NCI-H460 (cell line): ENCODE measurements at regions not wholly inside any gene's neighbourhood (a gene's known extent, or its start where the extent isn't known, plus 50 kb on each side); places are given as distances from the start of the nearest gene placed in this dataset.
A peak's percentile ranks its signal among the peaks of the same experiment; 100 is the strongest.

Experiments
- DNase-seq: peaks from one replicate; pipeline ENCODE4 v3.0.0-alpha.2; 2016; ENCODE audit warnings: low read depth; ENCODE audit errors: extremely low read depth
- small RNA-seq, 2 experiments: library from RNA; depleted of rRNA; stranded (forward); fragments of <200 nt; gene quantifications; one replicate each; pipeline ENCODE3, GENCODE V24; 2014

DNA sequence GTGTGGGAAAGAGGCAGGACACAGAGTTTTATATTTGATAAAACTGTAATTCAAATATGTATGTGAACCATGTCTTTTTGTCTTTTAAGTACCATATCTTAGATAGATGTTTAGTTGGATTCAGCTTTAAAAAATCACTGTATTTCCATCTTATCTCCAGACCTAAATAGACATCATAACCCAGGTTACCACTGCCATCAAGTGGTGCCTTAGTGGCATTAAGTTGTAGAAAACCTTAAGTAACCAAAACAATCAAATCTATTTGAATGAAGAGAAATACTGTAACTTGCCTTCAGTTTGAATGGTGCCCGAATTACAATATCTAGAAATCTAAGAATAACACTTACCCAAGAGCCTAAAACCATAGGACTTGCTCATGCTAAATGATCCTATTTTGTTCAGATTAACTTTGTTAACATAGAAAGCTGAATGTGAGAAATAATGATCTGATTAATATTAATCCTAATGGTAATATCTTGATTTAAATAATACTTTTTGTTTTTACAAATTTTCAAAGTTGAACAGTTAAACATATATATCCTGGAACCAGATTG lies 92.5 kb upstream of the MAP2 start:
- DNase-seq = peak; percentile 55

DNA sequence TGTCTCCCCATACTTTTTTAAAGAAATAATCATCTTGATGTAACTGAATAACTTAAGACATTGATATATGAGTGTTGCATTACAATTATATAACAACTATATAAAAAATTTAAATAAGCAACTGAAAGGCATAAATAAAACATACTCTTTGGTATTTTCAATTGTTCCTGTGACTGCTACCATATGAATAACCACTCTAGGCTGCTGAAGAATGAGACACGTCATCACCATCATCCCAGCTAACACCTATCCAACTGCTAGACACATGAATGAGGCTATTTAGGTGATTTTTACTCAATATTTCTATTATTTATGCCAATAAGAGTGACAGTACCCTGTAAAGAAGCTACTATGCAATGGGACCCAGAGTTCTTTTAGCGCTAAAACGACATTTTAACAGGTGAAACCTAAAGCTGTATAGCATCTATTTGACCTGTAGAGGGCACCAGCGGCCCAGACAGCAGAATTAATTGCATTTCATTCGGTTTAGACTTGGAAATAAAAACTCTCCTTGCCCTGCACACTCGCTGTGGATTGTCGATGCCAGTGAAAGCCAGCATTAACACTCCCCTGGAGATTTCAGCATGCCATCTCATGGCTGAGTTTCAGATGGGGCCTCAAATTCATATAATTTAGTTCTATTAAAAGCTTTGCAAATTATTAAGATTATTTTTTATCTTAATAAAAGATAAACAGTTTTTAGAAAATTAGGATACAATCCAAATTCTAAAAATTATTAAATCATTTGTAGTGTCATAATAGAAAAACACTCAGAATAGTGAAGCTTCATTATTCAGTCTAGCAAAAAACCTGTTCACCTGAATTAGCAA lies 89.4 kb upstream of the MAP2 start:
- DNase-seq = peak; percentile 72

DNA sequence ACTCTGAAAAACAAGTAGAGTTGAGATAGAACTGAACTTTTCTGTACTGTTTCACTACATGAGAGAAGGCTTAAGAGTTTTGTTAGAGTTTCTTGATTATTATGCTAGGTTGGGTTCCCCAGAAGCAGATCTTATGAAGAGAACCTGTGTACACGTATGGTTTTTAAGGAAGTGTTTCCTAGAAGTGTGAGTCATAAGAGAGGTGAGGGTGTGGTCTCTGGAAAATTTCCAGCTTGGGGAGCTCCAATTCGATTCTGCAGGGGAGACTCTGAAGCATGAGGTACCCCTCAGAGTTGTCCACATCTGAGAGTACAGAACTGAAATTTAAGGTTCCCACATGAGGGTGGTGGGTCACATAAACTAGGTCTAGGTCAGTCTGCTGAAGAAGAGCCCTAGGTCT lies 83.3 kb upstream of the MAP2 start:
- no peak for DNase-seq

DNA sequence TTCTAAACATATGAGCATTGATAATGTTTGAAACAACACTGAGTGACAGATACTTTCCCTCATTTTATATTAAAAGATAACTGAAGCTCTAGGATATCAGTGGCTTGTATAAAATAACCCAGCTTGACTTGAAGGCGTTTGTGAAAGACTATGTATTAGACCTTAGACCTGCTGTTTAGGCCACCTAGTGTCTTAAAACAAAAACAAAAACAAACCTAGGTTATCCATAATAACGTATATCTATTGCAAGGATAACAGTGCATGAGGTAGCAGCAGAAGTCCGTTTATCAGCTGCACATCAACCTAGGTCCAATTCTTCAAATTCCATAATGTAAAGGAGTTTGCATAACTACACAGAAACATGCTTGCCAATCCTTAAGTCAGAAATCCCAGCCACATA lies 79.5 kb upstream of the MAP2 start:
- no peak for DNase-seq

DNA sequence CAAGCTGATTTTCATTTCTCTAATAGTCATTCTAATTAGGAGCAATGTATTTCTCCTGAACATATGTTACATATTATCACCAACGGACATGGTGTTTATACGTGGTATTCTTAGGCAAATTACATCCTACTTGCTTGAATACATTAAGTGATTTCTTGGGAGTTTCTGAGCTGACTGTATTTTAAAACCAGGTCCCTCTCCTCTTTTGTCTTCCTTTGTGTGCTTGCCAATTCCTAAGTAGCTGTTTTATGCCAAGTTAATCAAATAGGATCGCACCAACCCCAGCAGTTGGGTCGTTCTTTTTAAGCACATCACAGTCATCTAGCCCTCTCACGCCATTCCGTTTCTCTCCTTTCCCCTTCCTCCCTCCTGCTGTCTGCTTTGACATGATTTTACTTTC lies 75.4 kb upstream of the MAP2 start:
- DNase-seq = no peak

- DNase-seq = no peak
Measured at GRCh38 chr2:209351636-209352035, 72.2 kb upstream of the MAP2 start.

DNA sequence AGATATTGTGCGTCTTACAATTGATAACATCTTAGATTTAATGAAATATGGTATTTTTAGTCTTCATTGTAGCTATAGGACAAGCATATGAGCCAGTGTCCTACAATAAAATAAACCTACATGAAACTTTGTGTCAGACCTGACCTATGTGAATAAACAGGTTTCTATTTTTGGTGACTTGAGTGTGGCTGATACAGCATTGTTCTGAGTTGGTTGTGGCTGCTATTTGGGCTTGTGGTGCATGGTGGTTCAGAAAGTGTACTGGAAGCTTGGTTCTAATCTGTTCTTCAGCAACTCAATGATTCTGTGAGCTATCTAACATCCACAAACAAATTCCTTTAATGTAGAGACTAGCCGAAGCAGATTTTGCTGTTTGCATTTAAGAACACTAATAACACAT lies 64.9 kb upstream of the MAP2 start:
- no peak for DNase-seq

DNA sequence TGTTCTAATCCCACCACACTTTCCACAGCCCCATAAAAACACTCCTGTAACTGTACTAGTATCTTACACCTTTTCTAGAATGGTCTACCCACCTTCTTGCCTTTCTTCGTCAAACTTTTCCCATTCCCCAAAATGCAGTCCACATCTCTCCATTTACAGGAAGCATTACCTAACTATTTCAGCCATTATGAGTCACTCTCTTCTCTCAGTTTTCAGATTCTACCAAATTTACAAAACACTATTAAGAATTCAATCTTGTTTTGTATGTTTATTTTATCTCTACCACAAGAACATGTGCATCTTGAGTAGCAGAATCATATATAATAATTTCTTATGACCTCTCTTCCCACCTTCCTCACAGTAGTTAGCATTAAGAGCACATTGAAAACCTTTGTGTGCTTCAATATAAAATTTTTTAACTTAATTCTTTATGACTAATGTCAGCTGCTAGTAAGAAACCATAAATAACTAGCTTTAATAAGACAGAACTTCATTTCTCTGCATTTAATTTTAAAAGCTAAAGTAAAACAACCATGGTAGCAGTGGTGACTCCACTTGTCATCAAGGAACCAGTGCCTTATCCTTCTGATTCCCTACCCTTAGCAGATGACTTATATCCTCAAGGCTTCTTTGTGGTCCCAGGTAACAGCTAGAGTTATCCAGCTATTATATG lies 56.6 kb upstream of the MAP2 start:
- DNase-seq = no peak

DNA sequence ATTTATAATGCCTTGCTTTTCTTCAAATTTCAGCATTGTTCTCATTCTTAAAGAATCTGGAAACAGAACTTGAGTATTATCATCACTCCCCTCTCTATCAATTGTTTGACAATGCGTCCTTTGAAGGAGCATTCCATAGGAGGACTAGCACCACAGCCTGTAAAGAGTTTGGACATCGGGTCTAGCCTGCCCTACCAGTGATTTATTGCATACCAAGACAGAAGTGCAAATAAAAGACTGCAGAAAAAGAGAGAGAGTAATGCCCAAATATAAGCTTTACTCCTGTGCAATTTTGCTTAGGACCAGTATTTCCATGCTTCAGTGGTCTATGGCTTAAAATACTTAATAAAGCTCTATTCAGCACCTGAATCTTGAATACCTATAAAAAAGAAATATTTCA lies 55.4 kb upstream of the MAP2 start:
- DNase-seq = no peak

DNA sequence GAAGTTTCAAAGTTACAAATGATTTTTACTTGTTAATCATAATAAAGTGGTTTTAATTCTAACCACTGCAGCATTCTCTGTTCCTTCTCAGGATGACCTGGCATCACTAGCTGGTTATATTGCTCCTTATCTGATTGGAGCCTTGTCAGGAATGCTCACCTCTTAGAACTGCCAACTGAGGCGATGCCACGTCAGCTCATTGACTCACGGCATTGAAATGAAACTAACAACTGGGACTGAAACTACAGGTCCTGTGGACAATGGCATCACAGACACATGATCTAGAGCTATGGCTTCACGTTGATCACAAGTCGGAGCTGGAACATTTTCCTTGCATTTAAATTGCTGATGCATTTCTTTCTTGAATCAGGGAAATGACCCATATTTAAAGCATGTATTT lies 54.9 kb upstream of the MAP2 start:
- peak; percentile 81 for DNase-seq

- DNase-seq = no peak
Measured at GRCh38 chr2:209369656-209370055, 54.2 kb upstream of the MAP2 start.

DNA sequence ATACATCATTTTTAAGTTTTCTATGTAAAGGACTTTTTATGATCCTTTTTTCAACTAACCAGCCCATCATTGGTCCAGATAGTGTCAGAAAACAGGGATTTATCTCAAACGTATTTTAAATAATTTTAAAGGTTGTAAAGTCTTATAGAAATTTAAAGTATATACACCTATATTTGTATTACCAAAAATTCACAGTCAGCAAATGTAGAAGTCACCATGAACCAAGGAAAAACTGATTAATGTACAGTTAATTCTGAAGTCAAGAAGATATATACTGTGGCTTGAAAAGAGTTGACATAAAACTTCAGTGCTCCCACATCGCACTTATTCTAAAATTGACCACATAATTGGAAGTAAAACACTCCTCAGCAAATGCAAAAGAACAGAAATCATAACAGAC lies 52.4 kb upstream of the MAP2 start:
- no peak for DNase-seq

Small RNA genes lying in the stretch of these regions (small RNA-seq; reads per million reads assigned to genes)
- 0 reads per million in 2 experiments for gene RNA5SP117
